ENCODE measurements at regions not wholly inside any gene's neighbourhood (a gene's known extent, or its start where the extent isn't known, plus 50 kb on each side); places are given as distances from the start of the nearest gene placed in this dataset.

DNA sequence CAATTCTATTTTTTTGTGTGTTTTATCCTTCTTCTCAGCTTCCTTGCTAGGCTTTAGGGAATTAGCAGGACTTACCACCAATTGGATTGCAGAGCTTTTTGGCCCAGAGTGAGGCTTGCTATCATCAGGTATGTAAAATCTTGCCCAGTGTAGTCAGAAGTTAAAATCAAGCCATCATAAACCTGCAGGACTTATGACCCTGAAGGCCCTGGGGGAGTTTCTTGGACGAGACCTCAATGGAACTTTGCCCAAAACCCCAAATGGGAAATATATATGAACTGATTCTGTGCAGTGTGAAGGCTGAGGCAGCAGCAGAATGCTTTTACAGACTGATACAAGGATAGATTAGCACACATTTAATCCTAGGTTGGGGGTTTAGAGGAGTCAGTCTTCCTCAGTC is 287.0 kb downstream of the SH3GL2 start:
- no peak for TF ChIP-seq RCOR1 (IDR thresholded peaks at IDR 0.05; ENCODE audit: insufficient replicate concordance, low read length)
- TF ChIP-seq, protein P1, sequence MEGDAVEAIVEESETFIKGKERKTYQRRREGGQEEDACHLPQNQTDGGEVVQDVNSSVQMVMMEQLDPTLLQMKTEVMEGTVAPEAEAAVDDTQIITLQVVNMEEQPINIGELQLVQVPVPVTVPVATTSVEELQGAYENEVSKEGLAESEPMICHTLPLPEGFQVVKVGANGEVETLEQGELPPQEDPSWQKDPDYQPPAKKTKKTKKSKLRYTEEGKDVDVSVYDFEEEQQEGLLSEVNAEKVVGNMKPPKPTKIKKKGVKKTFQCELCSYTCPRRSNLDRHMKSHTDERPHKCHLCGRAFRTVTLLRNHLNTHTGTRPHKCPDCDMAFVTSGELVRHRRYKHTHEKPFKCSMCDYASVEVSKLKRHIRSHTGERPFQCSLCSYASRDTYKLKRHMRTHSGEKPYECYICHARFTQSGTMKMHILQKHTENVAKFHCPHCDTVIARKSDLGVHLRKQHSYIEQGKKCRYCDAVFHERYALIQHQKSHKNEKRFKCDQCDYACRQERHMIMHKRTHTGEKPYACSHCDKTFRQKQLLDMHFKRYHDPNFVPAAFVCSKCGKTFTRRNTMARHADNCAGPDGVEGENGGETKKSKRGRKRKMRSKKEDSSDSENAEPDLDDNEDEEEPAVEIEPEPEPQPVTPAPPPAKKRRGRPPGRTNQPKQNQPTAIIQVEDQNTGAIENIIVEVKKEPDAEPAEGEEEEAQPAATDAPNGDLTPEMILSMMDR (conservative IDR thresholded peaks at IDR 0.05; ENCODE audit: low read depth, low read length): no peak
- no peak for TF ChIP-seq POLR2A (IDR thresholded peaks at IDR 0.05; ENCODE audit: low read depth, low read length)
